OCI-LY7 (cell line): ENCODE measurements at regions not wholly inside any gene's neighbourhood (a gene's known extent, or its start where the extent isn't known, plus 50 kb on each side); places are given as distances from the start of the nearest gene placed in this dataset.

ENCODE experiments used
- BruUV-seq: library from RNA; stranded (reverse); fragments of 400-500 nt; replicated peaks from 2 replicates; lab custom pipeline; 2021; lab: Mats Ljungman, UMichigan
- CTCF ChIA-PET: fragments of 300-600 bp; sonication (Branson Sonifier 250); formaldehyde crosslinking; loops from one replicate; lab custom pipeline; 2022; ENCODE audit warnings: antibody characterized with exemption; ENCODE audit not compliant: unreplicated experiment; lab: Charles Lee
- POLR2A ChIA-PET: fragments of 300-600 bp; sonication (Branson Sonifier 250); formaldehyde crosslinking; loops from one replicate; lab custom pipeline; 2022; ENCODE audit warnings: antibody characterized with exemption; lab: Charles Lee
- DNase-seq: peaks from one replicate; pipeline ENCODE4 v3.0.0-alpha.2; 2015; ENCODE audit warnings: low spot score
- H2AFZ ChIP-seq: fragments of 200-600 bp; sonication (generic), shearing (Covaris generic); 2 replicates; pipeline ENCODE4 v1.6.1; 2014; ENCODE audit warnings: mild to moderate bottlenecking, antibody characterized with exemption, low read length, moderate library complexity
- H3K27ac ChIP-seq: fragments of 200-600 bp; sonication (generic); 2 replicates; pipeline ENCODE4 v1.5.1; 2014; ENCODE audit warnings: mixed run types, low read depth, mild to moderate bottlenecking, moderate library complexity, low read length, inconsistent platforms; ENCODE audit not compliant: poor library complexity, severe bottlenecking
- H3K36me3 ChIP-seq: fragments of 200-600 bp; sonication (generic); 2 replicates; pipeline ENCODE4 v1.6.1; 2014; ENCODE audit warnings: mild to moderate bottlenecking, antibody characterized with exemption, low read length, moderate library complexity, mixed read lengths; ENCODE audit not compliant: insufficient read depth
- H3K4me1 ChIP-seq: fragments of 200-600 bp; sonication (generic); 2 replicates; pipeline ENCODE4 v1.5.1; 2014; ENCODE audit warnings: mild to moderate bottlenecking, low read length; ENCODE audit not compliant: insufficient read depth, poor library complexity, severe bottlenecking
- H3K4me2 ChIP-seq: fragments of 200-600 bp; sonication (generic); 2 replicates; pipeline ENCODE4 v1.6.1; 2014; ENCODE audit warnings: mild to moderate bottlenecking, low read length
- H3K4me3 ChIP-seq: fragments of 200-600 bp; sonication (generic); 2 replicates; pipeline ENCODE4 v1.5.1; 2014; ENCODE audit warnings: mild to moderate bottlenecking, low read depth, low read length; ENCODE audit not compliant: poor library complexity, severe bottlenecking
- H3K79me2 ChIP-seq: fragments of 200-600 bp; sonication (generic); 2 replicates; pipeline ENCODE4 v1.6.1; 2016; ENCODE audit warnings: low read depth, mild to moderate bottlenecking, low read length, moderate library complexity, mixed read lengths; ENCODE audit not compliant: insufficient read depth
- H3K9me2 ChIP-seq: fragments of 200-600 bp; sonication (generic); 2 replicates; pipeline ENCODE4 v1.6.1; 2016; ENCODE audit warnings: mild to moderate bottlenecking, low read length, mixed read lengths; ENCODE audit not compliant: insufficient read depth
- H3K9me3 ChIP-seq: fragments of 200-600 bp; sonication (generic); 2 replicates; pipeline ENCODE4 v1.6.1; 2014; ENCODE audit warnings: mild to moderate bottlenecking, mixed run types, low read length, mixed read lengths
- H4K20me1 ChIP-seq: fragments of 200-600 bp; sonication (generic); 2 replicates; pipeline ENCODE4 v1.6.1; 2014; ENCODE audit warnings: mild to moderate bottlenecking, antibody characterized with exemption, low read length, moderate library complexity, mixed read lengths; ENCODE audit not compliant: insufficient read depth
- CTCF ChIP-seq: fragments of 200-600 bp; sonication (generic); conservative IDR thresholded peaks from 2 replicates; pipeline ENCODE4 v1.5.1; 2014; ENCODE audit warnings: mild to moderate bottlenecking, antibody characterized with exemption, low read length, moderate library complexity, mixed read lengths
- EZH2phosphoT487 ChIP-seq: fragments of 200-600 bp; sonication (generic); IDR thresholded peaks from 2 replicates; pipeline ENCODE4 v1.6.1; 2018; ENCODE audit warnings: low read depth, borderline replicate concordance, mild to moderate bottlenecking, mixed run types, antibody characterized with exemption, low read length, moderate library complexity, mixed read lengths
- intact Hi-C: fragments of 100-400 bp; cut with micrococcal nuclease; formaldehyde crosslinking; loops from one replicate; pipeline ENCODE4 v1.10.0; 2022; ENCODE audit not compliant: unreplicated experiment

DNA sequence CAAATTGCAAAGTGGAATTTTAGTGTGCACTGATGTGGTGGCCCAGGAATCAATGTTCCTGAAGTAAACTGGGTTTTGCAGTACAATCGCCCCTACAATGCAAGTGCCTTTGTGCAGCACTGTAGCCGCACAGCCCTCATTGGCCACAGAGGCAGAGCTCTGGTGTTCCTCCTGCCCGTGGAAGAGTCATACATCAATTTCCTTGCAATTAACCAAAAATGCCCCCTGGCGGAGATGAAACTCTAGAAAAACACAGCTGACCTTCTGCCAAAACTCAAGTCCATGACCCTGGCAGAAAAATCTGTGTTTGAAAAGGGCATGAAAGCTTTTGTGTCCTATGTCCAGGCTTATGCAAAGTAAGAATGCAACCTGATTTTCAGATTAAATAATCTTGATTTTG is 117.9 kb upstream of the PRB2 start:
- intact Hi-C loops = no loop called here
- H4K20me1 ChIP-seq = no peaks in the 10 kb centered on the region
- CTCF ChIA-PET = no interaction called here

GRCh38 chr12:11517080-11517479 is 121.7 kb upstream of the PRB2 start:
- TF ChIP-seq CTCF = no peak
- TF ChIP-seq EZH2phosphoT487 = no peak
- Histone ChIP-seq H3K79me2 (no peaks in the 10 kb centered on the region), H3K9me2 (no peaks in the 10 kb centered on the region), H3K36me3 (no peaks in the 10 kb centered on the region), H3K4me1 (no peaks in the 10 kb centered on the region), H3K27ac (no peak overlapping the region), H2AFZ (no peak overlapping the region), H3K4me2 (no peak overlapping the region), H4K20me1 (no peaks in the 10 kb centered on the region), H3K4me3 (no peak overlapping the region), H3K9me3 (no peaks in the 10 kb centered on the region)
- BruUV-seq = no TSS peak
- POLR2A ChIA-PET = no interaction called here
- DNase-seq = no peak
- intact Hi-C loops = no loop called here
- CTCF ChIA-PET = no interaction called here

More for the DNA sequence above, 117.9 kb upstream of the PRB2 start:
- POLR2A ChIA-PET = interaction anchor here (0.6 kb wide), 1 partner anchor 437 kb away, joined by 3 read pairs; no protein-coding TSS in a partner anchor
- Histone ChIP-seq H3K36me3 (no peaks in the 10 kb centered on the region), H2AFZ (no peak overlapping the region), H3K9me2 (no peaks in the 10 kb centered on the region), H3K79me2 (no peaks in the 10 kb centered on the region), H3K9me3 (no peaks in the 10 kb centered on the region), H3K4me3 (no peak overlapping the region), H3K4me2 (no peak overlapping the region), H3K27ac (no peak overlapping the region), H3K4me1 (no peaks in the 10 kb centered on the region)
- TF ChIP-seq CTCF (peak; percentile 61), EZH2phosphoT487 (no peak)
- no TSS peak for BruUV-seq
- DNase-seq = peak; percentile 28

GRCh38 chr12:11524446-11524845 is 125.0 kb upstream of the ETV6 start:
- H3K9me2 ChIP-seq = no peaks in the 10 kb centered on the region
- no peak overlapping the region for H3K27ac ChIP-seq
- BruUV-seq = no TSS peak
- intact Hi-C loops = no loop called here
- H3K4me1 ChIP-seq = no peaks in the 10 kb centered on the region
- DNase-seq = no peak
- H3K9me3 ChIP-seq = no peaks in the 10 kb centered on the region
- H3K4me2 ChIP-seq = no peak overlapping the region
- no peaks in the 10 kb centered on the region for H4K20me1 ChIP-seq
- H3K36me3 ChIP-seq = no peaks in the 10 kb centered on the region
- TF ChIP-seq EZH2phosphoT487 = no peak
- no peak for TF ChIP-seq CTCF
- ChIA-PET CTCF (no interaction called here), POLR2A (no interaction called here)
- no peak overlapping the region for H3K4me3 ChIP-seq
- no peaks in the 10 kb centered on the region for H3K79me2 ChIP-seq
- H2AFZ ChIP-seq = no peak overlapping the region
